ENCODE measurements at regions not wholly inside any gene's neighbourhood (a gene's known extent, or its start where the extent isn't known, plus 50 kb on each side); places are given as distances from the start of the nearest gene placed in this dataset.

GRCh38 chr1:208748387-208749165, 504.4 kb upstream of the PLXNA2 start:
- TF ChIP-seq POLR2A (IDR thresholded peaks at IDR 0.05) (no peak), CTCF (IDR thresholded peaks at IDR 0.05) (no peak)
